GM19240 (cell line): ENCODE measurements at regions not wholly inside any gene's neighbourhood (a gene's known extent, or its start where the extent isn't known, plus 50 kb on each side); places are given as distances from the start of the nearest gene placed in this dataset.
"Not testable (repeated sequence)": the region's sequence is repeated elsewhere in the genome, so short reads cannot be mapped to it uniquely, and the experiment has no call there.

ENCODE experiments used
- DNase-seq: peaks from one replicate; pipeline ENCODE4 v3.0.0; 2011; ENCODE audit warnings: low spot score; ENCODE audit not compliant: insufficient read length

DNA sequence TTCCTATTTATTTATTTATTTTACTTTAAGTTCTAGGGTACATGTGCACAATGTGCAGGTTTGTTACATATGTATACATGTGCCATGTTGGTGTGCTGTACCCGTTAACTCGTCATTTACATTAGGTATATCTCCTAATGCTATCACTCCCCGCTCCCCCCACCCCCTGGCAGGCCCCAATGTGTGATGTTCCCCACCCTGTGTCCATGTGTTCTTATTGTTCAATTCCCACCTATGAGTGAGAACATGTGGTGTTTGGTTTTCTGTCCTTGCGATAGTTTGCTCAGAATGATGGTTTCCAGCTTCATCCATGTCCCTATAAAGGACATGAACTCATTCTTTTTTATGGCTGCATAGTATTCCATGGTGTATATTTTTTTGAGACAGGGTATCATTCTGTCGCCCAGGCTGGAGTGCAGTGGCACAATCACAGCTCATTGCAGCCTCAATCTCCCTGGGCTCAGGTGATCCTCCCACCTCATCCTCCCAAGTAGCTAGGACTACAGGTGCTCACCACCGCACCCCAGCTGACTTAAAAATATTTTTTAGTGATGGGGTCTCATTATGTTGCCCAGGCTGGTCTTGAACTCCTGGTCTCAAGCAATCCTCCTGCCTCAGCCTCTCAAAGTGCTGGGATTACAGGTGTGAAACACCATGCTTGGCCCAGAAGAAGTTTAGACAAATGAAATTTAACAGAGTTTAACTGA lies 140.6 kb downstream of the NPIPB5 start:
- DNase-seq: not testable (repeated sequence)

DNA sequence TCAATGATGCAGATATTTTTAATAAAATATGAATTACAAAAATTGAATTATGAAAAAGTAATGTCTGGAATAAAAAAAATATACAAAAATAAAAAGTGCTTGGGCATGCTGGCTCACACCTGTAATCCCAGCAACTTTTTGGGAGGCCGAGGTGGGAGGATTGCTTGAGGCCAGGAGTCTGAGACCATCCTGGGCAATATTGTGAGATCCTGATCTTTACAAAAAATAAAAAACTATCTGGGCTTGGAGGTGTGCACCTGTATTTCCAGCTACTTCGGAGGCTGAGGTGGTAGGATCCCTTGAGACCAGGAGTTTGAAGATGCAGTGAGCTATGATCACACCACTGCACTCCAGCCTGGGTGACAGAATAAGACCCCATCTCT lies 141.8 kb downstream of the NPIPB5 start:
- no peak for DNase-seq

DNA sequence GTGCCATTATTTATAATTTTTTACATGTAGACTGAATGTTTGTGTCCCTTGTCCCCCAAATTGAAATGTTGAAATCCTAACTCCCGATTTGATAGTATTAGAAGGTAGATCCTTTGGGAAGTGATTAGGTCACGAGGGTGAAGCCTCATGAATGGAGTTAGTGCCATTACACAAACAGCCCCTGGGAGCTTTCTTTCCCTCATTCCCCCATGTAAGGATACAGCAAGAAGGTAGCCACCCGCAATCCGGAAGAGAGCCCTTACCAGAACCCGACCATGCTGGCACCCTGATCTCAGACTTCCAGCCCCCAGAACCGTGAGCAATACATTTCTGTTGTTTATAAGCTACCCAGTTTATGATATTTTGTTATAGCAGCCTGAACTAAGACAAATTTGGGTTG lies 143.2 kb downstream of the NPIPB5 start:
- no peak for DNase-seq

- DNase-seq: not testable (repeated sequence)
Measured at GRCh38 chr16:22656573-22656972, 145.9 kb downstream of the NPIPB5 start.

DNA sequence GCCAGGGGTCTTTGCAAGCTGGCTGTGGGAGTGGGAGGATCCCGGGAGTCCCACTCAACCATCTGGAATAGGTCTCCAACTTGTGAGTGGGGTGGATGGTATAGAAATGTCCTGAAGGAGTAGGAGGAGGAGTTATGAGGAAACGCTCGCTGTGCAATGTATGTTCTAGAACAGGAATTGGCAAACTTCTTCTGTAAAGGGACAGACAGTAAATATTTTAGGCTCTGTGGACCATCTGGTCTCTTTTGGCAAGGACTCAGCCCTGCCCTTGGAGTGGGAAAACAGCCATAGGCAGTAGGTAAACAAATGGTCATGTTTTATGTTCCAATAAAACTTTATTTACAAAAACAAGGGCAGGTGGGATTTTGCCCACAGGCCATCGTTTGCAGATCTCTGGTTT lies 149.2 kb downstream of the NPIPB5 start:
- DNase-seq: no peak

DNA sequence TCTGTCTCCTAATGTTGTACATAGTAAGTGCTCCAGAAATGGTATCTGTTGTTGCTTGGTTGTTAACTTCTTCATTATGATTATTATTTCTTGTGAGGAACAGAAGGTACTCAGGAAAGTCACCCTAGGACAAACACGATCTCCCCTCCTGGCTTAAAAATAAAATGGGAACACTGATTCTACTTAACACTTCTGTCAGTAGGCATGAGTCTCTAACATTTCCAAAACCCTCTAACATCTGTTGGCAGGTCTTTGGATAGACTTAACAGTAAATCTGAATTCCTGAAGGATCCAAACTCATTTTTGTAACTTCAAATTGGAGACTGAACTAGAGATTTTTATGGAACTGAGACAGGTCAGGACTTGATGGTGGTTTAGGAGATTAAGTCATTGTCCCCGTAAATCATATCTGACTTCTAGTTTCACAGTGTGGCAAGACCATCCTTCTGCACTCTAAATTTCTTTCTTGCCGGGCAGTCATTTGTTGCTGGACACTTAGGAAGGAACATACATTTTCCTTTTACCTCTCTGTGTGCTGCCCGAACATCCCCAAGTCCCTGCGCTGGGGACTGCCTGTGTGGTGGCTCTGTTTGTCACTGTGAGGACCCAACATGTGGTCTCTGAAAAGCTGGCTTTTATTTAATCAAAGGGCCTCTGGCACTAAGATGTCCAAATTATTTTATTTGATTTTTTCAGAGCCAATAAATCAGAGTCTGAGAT lies 149.9 kb downstream of the NPIPB5 start:
- DNase-seq: no peak

DNA sequence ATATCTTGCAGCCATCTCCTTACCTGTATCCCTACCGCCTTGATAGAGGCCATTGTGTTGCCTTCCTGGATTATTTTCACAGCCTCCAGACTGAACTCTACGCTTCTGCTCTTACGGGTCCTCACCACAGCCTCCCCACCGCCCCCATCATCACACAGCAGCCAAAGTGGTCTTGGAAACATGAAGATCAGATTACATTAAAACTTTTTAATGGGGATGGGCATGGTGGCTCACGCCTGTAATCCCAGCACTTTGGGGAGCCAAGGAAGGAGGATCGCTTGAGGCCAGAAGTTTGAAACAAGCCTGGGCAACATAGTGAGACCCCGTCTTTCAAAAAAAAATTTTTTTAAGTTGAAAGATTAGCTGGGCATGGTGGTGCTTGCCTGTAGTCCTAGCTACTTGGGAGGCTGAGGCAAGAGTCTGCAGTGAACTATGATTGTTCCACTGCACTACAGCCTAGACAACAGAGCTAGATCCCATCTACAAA lies 150.5 kb downstream of the NPIPB5 start:
- no peak for DNase-seq

DNA sequence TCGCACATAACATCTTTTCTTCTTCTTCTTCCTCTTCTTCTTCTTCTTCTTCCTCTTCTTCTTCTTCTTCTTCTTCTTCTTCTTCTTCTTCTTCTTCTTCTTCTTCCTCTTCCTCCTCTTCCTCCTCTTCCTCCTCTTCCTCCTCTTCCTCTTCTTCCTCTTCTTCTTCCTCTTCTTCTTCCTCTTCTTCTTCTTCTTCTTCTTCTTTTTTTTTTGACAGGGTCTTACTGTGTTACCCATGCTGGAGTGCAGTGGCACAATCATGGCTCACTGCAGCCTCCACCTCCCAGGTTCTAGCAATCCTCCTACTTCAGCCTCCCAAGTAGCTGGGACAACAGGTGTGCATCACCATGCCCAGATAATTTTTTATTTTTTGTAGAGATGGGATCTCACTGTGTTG lies 151.0 kb upstream of the HS3ST2 start:
- not testable (repeated sequence) for DNase-seq

- no peak for DNase-seq
Measured at GRCh38 chr16:22663389-22664064, 150.4 kb upstream of the HS3ST2 start.

GRCh38 chr16:22664132-22664531 lies 149.8 kb upstream of the HS3ST2 start:
- DNase-seq: no peak

DNA sequence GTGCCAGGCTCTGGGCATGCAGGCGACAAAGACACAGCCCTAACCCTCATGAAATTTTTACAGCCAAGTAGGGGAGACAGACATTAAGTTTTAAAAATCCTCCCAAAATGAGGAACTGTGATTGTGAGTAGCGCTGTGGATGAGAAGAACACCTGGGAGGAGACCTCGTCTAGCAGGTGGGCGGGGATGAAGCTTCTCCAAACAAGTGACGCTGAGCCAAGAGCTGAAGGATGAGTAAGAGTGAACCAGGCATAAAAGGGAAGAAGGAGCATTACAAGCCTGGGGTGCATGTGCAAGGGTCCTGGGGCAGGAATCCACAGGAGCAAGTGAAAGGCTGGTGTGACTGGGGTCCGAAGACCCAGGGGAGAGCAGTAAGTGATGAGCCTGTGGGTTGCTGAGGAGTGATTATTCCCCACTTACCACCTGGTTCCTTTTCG lies 149.4 kb upstream of the HS3ST2 start:
- no peak for DNase-seq

GRCh38 chr16:22665048-22665797 lies 148.7 kb upstream of the HS3ST2 start:
- DNase-seq: no peak

DNA sequence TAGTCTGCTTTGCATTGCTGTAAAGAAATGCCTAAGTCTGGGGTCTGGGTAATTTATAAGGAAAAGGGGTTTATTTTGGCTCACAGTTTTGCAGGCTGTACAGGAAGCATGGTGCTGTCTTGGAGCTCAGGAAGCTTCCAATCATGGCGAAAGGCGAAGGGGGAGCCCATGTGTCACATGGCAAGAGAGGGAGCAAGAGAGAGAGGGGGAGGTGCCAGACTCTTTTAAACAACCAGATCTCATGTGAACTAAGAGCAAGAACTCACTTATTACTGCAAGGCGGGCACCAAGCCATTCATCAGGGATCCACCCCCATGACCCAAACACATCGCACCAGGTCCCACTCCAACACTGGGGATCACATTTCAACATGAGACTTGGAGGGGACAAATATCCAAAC lies 148.2 kb upstream of the HS3ST2 start:
- no peak for DNase-seq

GRCh38 chr16:22668318-22668717 lies 145.6 kb upstream of the HS3ST2 start:
- DNase-seq: no peak

DNA sequence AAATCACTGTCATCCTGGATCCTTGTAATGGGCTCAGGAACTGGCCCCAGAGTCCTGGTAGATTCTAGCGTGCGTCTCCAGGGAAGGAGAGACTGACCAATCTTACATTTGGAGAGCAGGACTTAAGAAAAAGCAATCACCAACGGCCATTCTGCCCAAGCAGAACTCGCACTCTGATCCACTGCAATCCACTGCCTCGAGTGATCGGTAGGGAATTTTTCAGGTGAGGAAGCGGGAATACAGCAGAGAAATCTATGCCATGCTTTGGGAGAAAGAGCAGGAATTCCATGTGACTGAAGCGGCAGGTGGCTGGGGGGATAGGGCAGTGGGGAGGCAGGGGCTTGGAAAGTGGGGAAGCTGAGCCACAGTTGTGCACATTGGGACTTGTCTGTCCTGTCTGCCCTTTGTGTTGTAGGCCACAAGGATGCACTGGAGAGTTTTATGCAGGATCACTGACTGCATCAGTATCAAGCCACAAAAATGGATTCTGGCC lies 143.9 kb upstream of the HS3ST2 start:
- no peak for DNase-seq

GRCh38 chr16:22670551-22671041 lies 143.4 kb upstream of the HS3ST2 start:
- peak; percentile 81 for DNase-seq

- no peak for DNase-seq
Measured at GRCh38 chr16:22671301-22672076, 142.5 kb upstream of the HS3ST2 start.

GRCh38 chr16:22672830-22673210 lies 141.1 kb upstream of the HS3ST2 start:
- DNase-seq: no peak

GRCh38 chr16:22673421-22673831 lies 140.5 kb upstream of the HS3ST2 start:
- DNase-seq: no peak

DNA sequence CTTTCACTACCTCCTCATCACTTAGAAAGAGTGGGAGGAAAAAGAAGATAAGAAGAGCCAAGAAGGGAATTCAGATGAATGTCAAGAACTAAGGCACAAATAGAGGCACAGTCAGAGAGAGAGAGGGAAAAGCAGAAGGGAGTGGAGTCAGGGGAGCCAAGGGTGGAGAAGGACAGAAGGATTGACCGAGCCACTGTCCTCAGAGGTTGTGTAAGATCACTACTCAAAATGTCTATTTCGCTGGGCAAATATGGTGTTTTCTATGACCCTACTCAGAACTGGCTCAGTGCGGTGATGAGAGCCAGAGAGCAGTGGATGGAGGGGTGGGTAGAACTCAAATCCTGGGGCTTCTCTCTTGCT lies 139.2 kb upstream of the HS3ST2 start:
- no peak for DNase-seq
